ENCODE measurements at regions not wholly inside any gene's neighbourhood (a gene's known extent, or its start where the extent isn't known, plus 50 kb on each side); places are given as distances from the start of the nearest gene placed in this dataset.

- Histone ChIP-seq H2BK15ac (ENCODE audit: low read length) (no peak overlapping the region), H2BK20ac (ENCODE audit: low read length) (no peak overlapping the region), H3K9ac (replicated peaks in 1 of 4; ENCODE audit: extremely low read depth in 1 of 4, low read depth in 3 of 4, low read length in 3 of 4) (no peak overlapping the region), H3K4me3 (ENCODE audit: extremely low read depth in 1 of 4, insufficient read depth in 2 of 4, low read depth in 3 of 4, low read length in 4 of 4) (no peak overlapping the region), H3K79me2 (ENCODE audit: control insufficient read depth in 1 of 2, insufficient read depth in 2 of 2, low read length in 2 of 2) (no peaks in the 10 kb centered on the region), H4K5ac (ENCODE audit: insufficient read length, low read depth, low read length) (no peak overlapping the region), H4K8ac (ENCODE audit: extremely low read depth, insufficient read depth, low read length) (no peak overlapping the region), H3K36me3 (ENCODE audit: control insufficient read depth in 2 of 4, insufficient read depth in 4 of 4, low read length in 3 of 4) (no peaks in the 10 kb centered on the region), H4K20me1 (replicated peaks in 1 of 2; ENCODE audit: control insufficient read depth in 1 of 2, insufficient read depth in 2 of 2, low read length in 2 of 2) (no peaks in the 10 kb centered on the region), H3K23ac (ENCODE audit: insufficient read length) (no peak overlapping the region), H2BK5ac (ENCODE audit: low read depth, low read length) (no peak overlapping the region), H3K4me1 (replicated peaks in 1 of 4; ENCODE audit: control insufficient read depth in 3 of 4, insufficient read depth in 4 of 4, low read length in 3 of 4) (peaks cover 0 to 2% (median 0%) of the 10 kb centered on the region in 4 experiments; a peak in 2 of 7 replicates), H3K27ac (ENCODE audit: low read depth, low read length) (no peak overlapping the region), H4K91ac (replicated peaks; ENCODE audit: insufficient read length, low read length) (no peak overlapping the region), H2BK12ac (ENCODE audit: low read depth, low read length) (no peak overlapping the region), H3K4ac (replicated peaks; ENCODE audit: insufficient read length, low read depth, low read length) (no peak overlapping the region), H3K23me2 (ENCODE audit: low read depth, low read length) (no peaks in the 10 kb centered on the region), H2BK120ac (replicated peaks; ENCODE audit: low read depth, low read length) (no peak overlapping the region), H3K18ac (ENCODE audit: extremely low read depth, low read length) (no peak overlapping the region), H3K14ac (ENCODE audit: insufficient read length) (no peak overlapping the region), H3K27me3 (replicated peaks in 1 of 4; ENCODE audit: control insufficient read depth in 3 of 4, extremely low read depth in 1 of 4, insufficient read depth in 3 of 4, low read length in 3 of 4) (no peaks in the 10 kb centered on the region), H3K79me1 (ENCODE audit: low read depth, low read length) (no peaks in the 10 kb centered on the region), H3K9me3 (ENCODE audit: insufficient read depth in 2 of 2, low read depth in 1 of 2, low read length in 1 of 2) (no peaks in the 10 kb centered on the region), H3K4me2 (ENCODE audit: insufficient read depth in 1 of 2, low read depth in 2 of 2, low read length in 2 of 2) (no peak overlapping the region), H2AFZ (ENCODE audit: low read length) (no peak overlapping the region), H3K56ac (replicated peaks; ENCODE audit: insufficient read length, low read depth, low read length) (no peak overlapping the region), H2AK5ac (ENCODE audit: low read depth, low read length) (no peak overlapping the region)
- DNase-seq (ENCODE audit: low read depth in 1 of 2, low spot score in 2 of 2) (no peak), FAIRE-seq (no peak)
- POLR2A ChIA-PET (ENCODE audit: partially characterized antibody) = no interaction called here
- CTCF ChIA-PET (ENCODE audit: partially characterized antibody) = no interaction called here
- 95% methylated on average over 6 of the region's 7 CpGs; no CpG with 5 or more reads in 1 of the 2 experiments for WGBS, 2 experiments (ENCODE audit: extremely low coverage in 1 of 2, insufficient coverage in 1 of 2, insufficient read length in 1 of 2, insufficient replicate concordance in 2 of 2, low coverage in 1 of 2, low lambda C conversion rate in 2 of 2, missing lambda C conversion rate in 1 of 2)
- no peak for TF ChIP-seq POLR2AphosphoS5 (IDR thresholded peaks at IDR 0.05; ENCODE audit: low read depth, low read length)
- TF ChIP-seq JUND (IDR thresholded peaks at IDR 0.05; ENCODE audit: low read length) = no peak
- TF ChIP-seq TAF7 (optimal IDR thresholded peaks at IDR 0.05; ENCODE audit: borderline replicate concordance, low read depth, low read length) = no peak
- TF ChIP-seq KDM5A (IDR thresholded peaks at IDR 0.05; ENCODE audit: low read length) = no peak
- no peak for TF ChIP-seq YY1 (IDR thresholded peaks at IDR 0.05; ENCODE audit: low read depth, low read length)
- no peak for TF ChIP-seq CBX5 (IDR thresholded peaks at IDR 0.05; ENCODE audit: low read depth, low read length)
- TF ChIP-seq EGR1 (IDR thresholded peaks at IDR 0.05; ENCODE audit: borderline replicate concordance, low read depth, low read length) = no peak
- no peak for TF ChIP-seq CREB1 (IDR thresholded peaks at IDR 0.05)
- TF ChIP-seq TEAD4 (IDR thresholded peaks at IDR 0.05; ENCODE audit: low read depth, low read length) = no peak
- no peak for TF ChIP-seq CHD1 (IDR thresholded peaks at IDR 0.05; ENCODE audit: low read depth, low read length)
- TF ChIP-seq EP300 (IDR thresholded peaks at IDR 0.05; ENCODE audit: borderline replicate concordance in 1 of 2, low read depth in 2 of 2, low read length in 2 of 2) = no peak
- no peak for TF ChIP-seq CEBPB (IDR thresholded peaks at IDR 0.05; ENCODE audit: low read depth, low read length)
- no peak for TF ChIP-seq NANOG (IDR thresholded peaks at IDR 0.05; ENCODE audit: insufficient read depth, low read depth, low read length, poor library complexity, severe bottlenecking)
- TF ChIP-seq HDAC2 (IDR thresholded peaks at IDR 0.05; ENCODE audit: borderline replicate concordance in 1 of 2, low read depth in 2 of 2, low read length in 2 of 2) = no peak
- no peak for TF ChIP-seq SUZ12 (IDR thresholded peaks at IDR 0.05; ENCODE audit: low read length)
These were observed 315.8 kb upstream of the TEX13C start for GRCh38 chrX:125003746-125004446.

Measured in H1 (cell line).